ENCODE measurements at regions not wholly inside any gene's neighbourhood (a gene's known extent, or its start where the extent isn't known, plus 50 kb on each side); places are given as distances from the start of the nearest gene placed in this dataset.

DNA sequence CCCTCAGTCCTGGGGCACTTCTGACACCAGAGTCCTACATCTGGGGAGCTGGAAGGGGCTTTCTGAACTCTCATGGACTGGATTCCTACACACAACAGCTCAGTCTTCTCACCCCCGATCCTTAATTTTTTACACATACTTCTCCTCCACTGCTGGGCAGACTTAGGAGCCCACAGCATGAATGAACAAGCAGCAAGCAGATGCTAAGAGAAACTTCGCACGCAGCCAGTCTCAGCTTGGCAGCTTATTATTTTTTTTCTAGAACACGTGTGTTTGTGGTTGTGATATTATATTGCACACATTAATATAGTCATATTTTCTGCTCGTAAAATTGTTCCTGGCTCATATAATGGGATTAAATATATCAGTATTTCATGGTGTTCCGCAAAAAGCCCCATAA lies 50.9 kb upstream of the LOXL4 start:
- H3K4me1 ChIP-seq (ENCODE audit: control insufficient read depth in 2 of 2, insufficient read depth in 2 of 2, low read length in 2 of 2), result peaks cover 2% of the 10 kb centered on the region in 2 donors
- no peak overlapping the region for H3K27ac ChIP-seq (ENCODE audit: low read depth in 2 of 2, low read length in 2 of 2)
- H3K4me3 ChIP-seq (ENCODE audit: low read length in 2 of 2), result no peak overlapping the region
- H3K9ac ChIP-seq (ENCODE audit: low read depth in 1 of 2, low read length in 2 of 2), result no peak overlapping the region
- H3K9me3 ChIP-seq (ENCODE audit: control insufficient read depth in 2 of 2, low read length in 2 of 2), result no peaks in the 10 kb centered on the region
- no peaks in the 10 kb centered on the region for H3K36me3 ChIP-seq (ENCODE audit: control insufficient read depth in 2 of 2, insufficient read depth in 2 of 2, low read length in 2 of 2)
- H3K27me3 ChIP-seq (ENCODE audit: control insufficient read depth in 2 of 2, insufficient read depth in 2 of 2, low read length in 2 of 2), result no peaks in the 10 kb centered on the region
